HCT116 (cell line): ENCODE measurements at regions not wholly inside any gene's neighbourhood (a gene's known extent, or its start where the extent isn't known, plus 50 kb on each side); places are given as distances from the start of the nearest gene placed in this dataset.

Experiments
- POLR2AphosphoS5 ChIP-seq: IDR thresholded peaks from 2 replicates; pipeline ENCODE4 v1.6.1; 2011; ENCODE audit warnings: mild to moderate bottlenecking, low read depth, low read length, moderate library complexity
- REST ChIP-seq: IDR thresholded peaks from 2 replicates; pipeline ENCODE4 v1.6.1; 2012; ENCODE audit warnings: low read depth
- SRF ChIP-seq: IDR thresholded peaks from 2 replicates; pipeline ENCODE4 v1.6.1; 2012; ENCODE audit warnings: low read depth
- ZFX ChIP-seq: fragments of 450-650 bp; IDR thresholded peaks from 2 replicates; pipeline ENCODE4 v1.6.1; 2017
- TF ChIP-seq, protein P1 (sequence below), 3 experiments: fragments of 200-600 bp in 1 of 3; sonication (generic) in 1 of 3; IDR thresholded peaks in 2 of 3; conservative IDR thresholded peaks in 1 of 3; 2 replicates each; pipeline ENCODE4 v1.5.1; 2012 to 2017; ENCODE audit warnings: low read depth in 2 of 3, low read length in 2 of 3, antibody characterized with exemption in 1 of 3, borderline replicate concordance in 1 of 3, control low read depth in 1 of 3, mild to moderate bottlenecking in 1 of 3, mixed read lengths in 1 of 3, mixed run types in 1 of 3, moderate library complexity in 1 of 3; ENCODE audit not compliant: insufficient read depth in 1 of 3

DNA sequence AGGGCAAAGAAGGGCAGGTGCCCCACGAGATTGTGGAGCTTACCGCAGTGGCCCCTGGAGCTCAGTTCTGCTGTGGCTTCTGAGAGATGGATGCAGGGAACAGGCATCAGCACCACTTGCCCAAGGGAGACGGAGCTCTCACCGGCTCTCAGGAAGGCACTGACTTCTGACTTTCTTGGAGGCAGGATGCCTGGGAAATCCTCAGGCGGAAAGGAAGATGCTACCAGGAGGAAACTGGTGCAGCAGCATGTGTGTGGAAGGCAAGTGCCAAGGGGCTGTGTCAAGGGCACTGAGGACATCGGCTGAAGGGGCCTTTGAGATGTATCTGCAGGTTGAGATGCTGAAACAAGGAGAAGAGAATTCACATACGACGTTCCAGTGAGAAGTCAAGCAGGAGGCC is 64.0 kb downstream of the FOXA2 start:
- TF ChIP-seq, protein P1, sequence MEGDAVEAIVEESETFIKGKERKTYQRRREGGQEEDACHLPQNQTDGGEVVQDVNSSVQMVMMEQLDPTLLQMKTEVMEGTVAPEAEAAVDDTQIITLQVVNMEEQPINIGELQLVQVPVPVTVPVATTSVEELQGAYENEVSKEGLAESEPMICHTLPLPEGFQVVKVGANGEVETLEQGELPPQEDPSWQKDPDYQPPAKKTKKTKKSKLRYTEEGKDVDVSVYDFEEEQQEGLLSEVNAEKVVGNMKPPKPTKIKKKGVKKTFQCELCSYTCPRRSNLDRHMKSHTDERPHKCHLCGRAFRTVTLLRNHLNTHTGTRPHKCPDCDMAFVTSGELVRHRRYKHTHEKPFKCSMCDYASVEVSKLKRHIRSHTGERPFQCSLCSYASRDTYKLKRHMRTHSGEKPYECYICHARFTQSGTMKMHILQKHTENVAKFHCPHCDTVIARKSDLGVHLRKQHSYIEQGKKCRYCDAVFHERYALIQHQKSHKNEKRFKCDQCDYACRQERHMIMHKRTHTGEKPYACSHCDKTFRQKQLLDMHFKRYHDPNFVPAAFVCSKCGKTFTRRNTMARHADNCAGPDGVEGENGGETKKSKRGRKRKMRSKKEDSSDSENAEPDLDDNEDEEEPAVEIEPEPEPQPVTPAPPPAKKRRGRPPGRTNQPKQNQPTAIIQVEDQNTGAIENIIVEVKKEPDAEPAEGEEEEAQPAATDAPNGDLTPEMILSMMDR (IDR thresholded peaks at IDR 0.05 in 2 of 3, conservative IDR thresholded peaks at IDR 0.05 in 1 of 3; ENCODE audit: borderline replicate concordance in 1 of 3, insufficient read depth in 1 of 3, low read depth in 2 of 3, low read length in 2 of 3): no peak
- no peak for TF ChIP-seq ZFX
- TF ChIP-seq POLR2AphosphoS5: no peak
- TF ChIP-seq REST: no peak
- no peak for TF ChIP-seq SRF
